Keratinocyte (primary cell): ENCODE measurements at regions not wholly inside any gene's neighbourhood (a gene's known extent, or its start where the extent isn't known, plus 50 kb on each side); places are given as distances from the start of the nearest gene placed in this dataset.

Source experiments
- DNase-seq: peaks from one replicate; pipeline ENCODE4 v3.0.0-alpha.2; 2011; ENCODE audit warnings: low read depth, missing footprints, low spot score
- FAIRE-seq: peaks from 2 replicates; lab custom pipeline; 2011; peaks lifted over from hg19 to GRCh38; lab: Jason Lieb, UNC
- H2AFZ ChIP-seq: 2 replicates; pipeline ENCODE4 v1.6.0; 2012; ENCODE audit warnings: low read length, control low read depth, inconsistent platforms; ENCODE audit not compliant: control insufficient read depth
- H3K27ac ChIP-seq: 2 replicates; pipeline ENCODE4 v1.5.1; 2011; ENCODE audit warnings: low read length; ENCODE audit not compliant: control insufficient read depth, insufficient read depth
- H3K27me3 ChIP-seq: 3 replicates; pipeline ENCODE4 v1.6.0; 2011; ENCODE audit warnings: low read length; ENCODE audit not compliant: control insufficient read depth, insufficient read depth; ENCODE audit errors: extremely low read depth
- H3K36me3 ChIP-seq, 2 experiments: 2 replicates in 1 of 2; 3 replicates in 1 of 2; pipeline ENCODE4 v1.5.1; 2011; ENCODE audit warnings: low read length in 2 of 2, mild to moderate bottlenecking in 1 of 2; ENCODE audit not compliant: control insufficient read depth in 2 of 2, insufficient read depth in 2 of 2; ENCODE audit errors: extremely low read depth in 1 of 2
- H3K4me1 ChIP-seq: 3 replicates; pipeline ENCODE4 v1.5.1; 2011; ENCODE audit warnings: low read length; ENCODE audit not compliant: control insufficient read depth, insufficient read depth; ENCODE audit errors: extremely low read depth
- H3K4me2 ChIP-seq: 3 replicates; pipeline ENCODE4 v1.6.0; 2011; ENCODE audit warnings: low read depth, low read length; ENCODE audit not compliant: control insufficient read depth, insufficient read depth; ENCODE audit errors: extremely low read depth
- H3K4me3 ChIP-seq, 3 experiments: fragments of 200-600 bp in 1 of 3; sonication (generic) in 1 of 3; 2 replicates in 2 of 3; 3 replicates in 1 of 3; pipeline ENCODE4 v1.5.1; 2011 to 2016; ENCODE audit warnings: low read length in 3 of 3, mild to moderate bottlenecking in 3 of 3, control low read depth in 2 of 3, inconsistent platforms in 1 of 3, low read depth in 1 of 3, mixed read lengths in 1 of 3, mixed run types in 1 of 3, moderate library complexity in 1 of 3; ENCODE audit not compliant: control insufficient read depth in 2 of 3, insufficient read depth in 2 of 3; ENCODE audit errors: extremely low read depth in 1 of 3
- H3K79me2 ChIP-seq: 2 replicates; pipeline ENCODE4 v1.6.0; 2012; ENCODE audit warnings: low read length; ENCODE audit not compliant: control insufficient read depth, insufficient read depth
- H3K9ac ChIP-seq: 3 replicates; pipeline ENCODE4 v1.6.0; 2011; ENCODE audit warnings: low read length; ENCODE audit not compliant: control insufficient read depth, insufficient read depth; ENCODE audit errors: extremely low read depth
- H3K9me1 ChIP-seq: 3 replicates; pipeline ENCODE4 v1.6.0; 2011; ENCODE audit warnings: low read length; ENCODE audit not compliant: control insufficient read depth, insufficient read depth; ENCODE audit errors: extremely low read depth
- H3K9me3 ChIP-seq: 2 replicates; pipeline ENCODE4 v1.5.1; 2012; ENCODE audit warnings: low read depth, low read length; ENCODE audit not compliant: control insufficient read depth
- H4K20me1 ChIP-seq: 3 replicates; pipeline ENCODE4 v1.6.0; 2011; ENCODE audit warnings: low read length; ENCODE audit not compliant: control insufficient read depth, insufficient read depth; ENCODE audit errors: extremely low read depth
- CTCF ChIP-seq, 3 experiments: IDR thresholded peaks in 1 of 3; conservative IDR thresholded peaks in 1 of 3; optimal IDR thresholded peaks in 1 of 3; 2 replicates in 2 of 3; 3 replicates in 1 of 3; pipeline versions ENCODE3 to v1.5.1; 2011; ENCODE audit warnings: low read length in 3 of 3, mild to moderate bottlenecking in 3 of 3, moderate library complexity in 2 of 3, control low read depth in 1 of 3, inconsistent platforms in 1 of 3; ENCODE audit not compliant: insufficient read depth in 2 of 3; ENCODE audit errors: extremely low read depth in 1 of 3
- EZH2 ChIP-seq: IDR thresholded peaks from one replicate; pipeline ENCODE4 v1.6.1; 2012; ENCODE audit warnings: inconsistent platforms, mild to moderate bottlenecking, low read length, moderate library complexity
- dilution Hi-C: fragments of 300-500 bp; cut with MboI; formaldehyde crosslinking; loops from one replicate; pipeline ENCODE4 v1.7.0; 2020; ENCODE audit warnings: low sequenced_read_pairs; ENCODE audit not compliant: extremely low pct_ligation_motif_present

- no peaks in the 10 kb centered on the region for H3K9me1 ChIP-seq
- no peaks in the 10 kb centered on the region for H3K36me3 ChIP-seq
- H3K79me2 ChIP-seq = no peaks in the 10 kb centered on the region
- no peak for FAIRE-seq
- H3K27me3 ChIP-seq = no peaks in the 10 kb centered on the region
- no peak for DNase-seq
- no peaks in the 10 kb centered on the region for H3K4me1 ChIP-seq
- H4K20me1 ChIP-seq = no peaks in the 10 kb centered on the region
- no peak overlapping the region for H3K4me3 ChIP-seq
- H3K4me2 ChIP-seq = no peak overlapping the region
- no peak for TF ChIP-seq EZH2
- TF ChIP-seq CTCF (optimal IDR thresholded peaks at IDR 0.05 in 1 of 3, IDR thresholded peaks at IDR 0.05 in 1 of 3, conservative IDR thresholded peaks at IDR 0.05 in 1 of 3; ENCODE audit: extremely low read depth in 1 of 3, insufficient read depth in 2 of 3, low read length in 3 of 3) = no peak
- no peak overlapping the region for H3K27ac ChIP-seq
- H2AFZ ChIP-seq = no peak overlapping the region
- H3K9ac ChIP-seq = no peak overlapping the region
- dilution Hi-C loops = no loop called here
- no peaks in the 10 kb centered on the region for H3K9me3 ChIP-seq
Observed at GRCh38 chr1:187903223-187903622, 1074.5 kb downstream of the PLA2G4A start.

GRCh38 chr1:187909382-187909781 is 1080.6 kb downstream of the PLA2G4A start:
- Histone ChIP-seq H3K79me2 (no peaks in the 10 kb centered on the region), H3K9me3 (no peaks in the 10 kb centered on the region), H3K27ac (no peak overlapping the region), H3K36me3 (no peaks in the 10 kb centered on the region), H3K27me3 (no peaks in the 10 kb centered on the region), H4K20me1 (no peaks in the 10 kb centered on the region), H3K9ac (no peak overlapping the region), H3K4me3 (no peak overlapping the region), H3K4me1 (no peaks in the 10 kb centered on the region), H3K9me1 (no peaks in the 10 kb centered on the region), H3K4me2 (no peak overlapping the region), H2AFZ (no peak overlapping the region)
- FAIRE-seq = no peak
- TF ChIP-seq CTCF (optimal IDR thresholded peaks at IDR 0.05 in 1 of 3, IDR thresholded peaks at IDR 0.05 in 1 of 3, conservative IDR thresholded peaks at IDR 0.05 in 1 of 3; ENCODE audit: extremely low read depth in 1 of 3, insufficient read depth in 2 of 3, low read length in 3 of 3) (no peak), EZH2 (no peak)
- DNase-seq = no peak
- dilution Hi-C loops = no loop called here
